Neuronal stem cell (in vitro differentiated cells): ENCODE measurements at regions not wholly inside any gene's neighbourhood (a gene's known extent, or its start where the extent isn't known, plus 50 kb on each side); places are given as distances from the start of the nearest gene placed in this dataset.

Source experiments
- DNase-seq: peaks from one replicate; pipeline ENCODE4 v3.0.0-alpha.2; 2013; ENCODE audit warnings: low spot score
- H2AFZ ChIP-seq: one replicate; pipeline ENCODE4 v1.6.1; 2013; ENCODE audit warnings: mild to moderate bottlenecking, low read length, inconsistent platforms
- H2AK5ac ChIP-seq: 2 replicates; pipeline ENCODE4 v1.6.1; 2013; ENCODE audit warnings: low read depth, mild to moderate bottlenecking, inconsistent platforms, low read length, moderate library complexity, mixed read lengths
- H2BK120ac ChIP-seq: 2 replicates; pipeline ENCODE4 v1.6.1; 2013; ENCODE audit warnings: low read depth, mild to moderate bottlenecking, inconsistent platforms, low read length, moderate library complexity, mixed read lengths
- H2BK12ac ChIP-seq: one replicate; pipeline ENCODE4 v1.6.1; 2013; ENCODE audit warnings: low read length, inconsistent platforms
- H2BK15ac ChIP-seq: 2 replicates; pipeline ENCODE4 v1.6.1; 2013; ENCODE audit warnings: mild to moderate bottlenecking, low read length, inconsistent platforms, mixed read lengths
- H2BK5ac ChIP-seq: one replicate; pipeline ENCODE4 v1.6.1; 2013; ENCODE audit warnings: inconsistent platforms, mild to moderate bottlenecking, low read length, moderate library complexity
- H3K14ac ChIP-seq: one replicate; pipeline ENCODE4 v1.6.1; 2013; ENCODE audit warnings: low read length, inconsistent platforms
- H3K18ac ChIP-seq: 2 replicates; pipeline ENCODE4 v1.6.1; 2013; ENCODE audit warnings: low read length, inconsistent platforms
- H3K23ac ChIP-seq: 2 replicates; pipeline ENCODE4 v1.6.1; 2013; ENCODE audit warnings: low read depth, mild to moderate bottlenecking, mixed read lengths, low read length, inconsistent platforms; ENCODE audit not compliant: poor library complexity
- H3K27ac ChIP-seq: replicated peaks from 3 replicates; pipeline ENCODE4 v1.5.1; 2013; ENCODE audit warnings: low read length, inconsistent platforms
- H3K27me3 ChIP-seq, 3 experiments: 2 replicates each; pipeline ENCODE4 v1.6.1; 2013; ENCODE audit warnings: low read length in 3 of 3, mild to moderate bottlenecking in 2 of 3, inconsistent platforms in 1 of 3, low read depth in 1 of 3, mixed read lengths in 1 of 3, moderate library complexity in 1 of 3; ENCODE audit not compliant: control insufficient read depth in 3 of 3, insufficient read depth in 3 of 3
- H3K36me3 ChIP-seq, 2 donors: replicated peaks in 1 of 2; 2 replicates each; pipeline ENCODE4 v1.6.1; 2013; ENCODE audit warnings: low read length in 2 of 2; ENCODE audit not compliant: control insufficient read depth in 2 of 2, insufficient read depth in 2 of 2
- H3K4ac ChIP-seq: 2 replicates; pipeline ENCODE4 v1.6.1; 2013; ENCODE audit warnings: inconsistent platforms, mild to moderate bottlenecking, low read length, moderate library complexity
- H3K4me1 ChIP-seq, 2 donors: 1 replicate in 1 of 2; 2 replicates in 1 of 2; pipeline ENCODE4 v1.6.1; 2013; ENCODE audit warnings: low read length in 2 of 2, low read depth in 1 of 2; ENCODE audit not compliant: control insufficient read depth in 2 of 2, insufficient read depth in 1 of 2
- H3K4me2 ChIP-seq: one replicate; pipeline ENCODE4 v1.6.1; 2013; ENCODE audit warnings: mild to moderate bottlenecking, low read length, inconsistent platforms; ENCODE audit not compliant: insufficient read depth, poor library complexity, severe bottlenecking
- H3K4me3 ChIP-seq, 2 donors: 2 replicates each; pipeline ENCODE4 v1.5.1; 2013; ENCODE audit warnings: low read length in 2 of 2, mild to moderate bottlenecking in 2 of 2, inconsistent platforms in 1 of 2, moderate library complexity in 1 of 2
- H3K79me1 ChIP-seq: one replicate; pipeline ENCODE4 v1.6.1; 2013; ENCODE audit warnings: low read depth, mild to moderate bottlenecking, inconsistent platforms, low read length, moderate library complexity
- H3K9ac ChIP-seq: one replicate; pipeline ENCODE4 v1.6.1; 2013; ENCODE audit warnings: mild to moderate bottlenecking, low read depth, low read length, inconsistent platforms; ENCODE audit not compliant: poor library complexity
- H3K9me3 ChIP-seq, 2 donors: replicated peaks in 1 of 2; 2 replicates each; pipeline versions ENCODE3 to v1.6.1; 2013; ENCODE audit warnings: low read length in 2 of 2, mild to moderate bottlenecking in 2 of 2, inconsistent platforms in 1 of 2, low read depth in 1 of 2, mixed read lengths in 1 of 2, moderate library complexity in 1 of 2; ENCODE audit not compliant: control insufficient read depth in 2 of 2, insufficient read depth in 1 of 2
- H4K8ac ChIP-seq: one replicate; pipeline ENCODE4 v1.6.1; 2013; ENCODE audit warnings: low read depth, mild to moderate bottlenecking, inconsistent platforms, low read length, moderate library complexity
- H4K91ac ChIP-seq: one replicate; pipeline ENCODE4 v1.6.1; 2013; ENCODE audit warnings: low read length, low read depth, mild to moderate bottlenecking, inconsistent platforms; ENCODE audit not compliant: poor library complexity
- WGBS, 2 donors: extraction: QIAGEN DNeasy Blood & Tissue Kit; methylation state at CpG; one replicate each; pipeline ENCODE4 v1.1.7; 2013; ENCODE audit warnings: missing lambda C conversion rate in 2 of 2, mixed read lengths in 1 of 2; ENCODE audit not compliant: insufficient read length in 2 of 2, insufficient replicate concordance in 1 of 2; ENCODE audit errors: extremely low coverage in 2 of 2; 5-methylcytosine and 5-hydroxymethylcytosine counted together

- Histone ChIP-seq H3K9ac (no peak overlapping the region), H2AFZ (no peak overlapping the region), H2BK12ac (no peak overlapping the region), H2BK120ac (no peak overlapping the region), H3K4ac (no peak overlapping the region), H4K91ac (no peak overlapping the region), H2AK5ac (no peak overlapping the region), H3K27me3 (no peaks in the 10 kb centered on the region), H3K79me1 (no peaks in the 10 kb centered on the region), H2BK15ac (no peak overlapping the region), H3K23ac (no peak overlapping the region), H3K9me3 (no peaks in the 10 kb centered on the region), H3K4me3 (no peak overlapping the region), H3K36me3 (no peaks in the 10 kb centered on the region), H3K27ac (no peak overlapping the region), H3K4me2 (no peak overlapping the region), H4K8ac (no peak overlapping the region), H3K4me1 (no peaks in the 10 kb centered on the region), H3K14ac (no peak overlapping the region), H3K18ac (no peak overlapping the region), H2BK5ac (no peak overlapping the region)
- no peak for DNase-seq
- WGBS, 2 donors, result no CpG with 5 or more reads among the region's 1 CpG
Measured at GRCh38 chr6:152916035-152916434, 66.8 kb downstream of the FBXO5 start.

- Histone ChIP-seq H2BK12ac (no peak overlapping the region), H4K8ac (no peak overlapping the region), H3K4ac (no peak overlapping the region), H2AK5ac (no peak overlapping the region), H2AFZ (no peak overlapping the region), H3K18ac (no peak overlapping the region), H3K14ac (no peak overlapping the region), H2BK120ac (no peak overlapping the region), H3K9ac (no peak overlapping the region), H3K27ac (no peak overlapping the region), H3K79me1 (no peaks in the 10 kb centered on the region), H3K4me1 (no peaks in the 10 kb centered on the region), H3K36me3 (no peaks in the 10 kb centered on the region), H2BK15ac (no peak overlapping the region), H2BK5ac (no peak overlapping the region), H4K91ac (no peak overlapping the region), H3K4me2 (no peak overlapping the region), H3K4me3 (no peak overlapping the region), H3K27me3 (no peaks in the 10 kb centered on the region), H3K23ac (no peak overlapping the region), H3K9me3 (no peaks in the 10 kb centered on the region)
- DNase-seq, result no peak
- no CpG with 5 or more reads among the region's 3 CpGs for WGBS, 2 donors
Measured at GRCh38 chr6:152918991-152919390, 63.9 kb downstream of the FBXO5 start.

GRCh38 chr6:152920016-152920415 lies 62.8 kb downstream of the FBXO5 start:
- Histone ChIP-seq H2AK5ac (no peak overlapping the region), H2AFZ (no peak overlapping the region), H3K18ac (no peak overlapping the region), H4K8ac (no peak overlapping the region), H4K91ac (no peak overlapping the region), H3K9ac (no peak overlapping the region), H3K27ac (no peak overlapping the region), H3K23ac (no peak overlapping the region), H3K79me1 (no peaks in the 10 kb centered on the region), H3K27me3 (no peaks in the 10 kb centered on the region), H3K4ac (no peak overlapping the region), H3K14ac (no peak overlapping the region), H3K9me3 (no peaks in the 10 kb centered on the region), H3K4me1 (no peaks in the 10 kb centered on the region), H3K4me2 (no peak overlapping the region), H2BK15ac (no peak overlapping the region), H2BK12ac (no peak overlapping the region), H3K36me3 (no peaks in the 10 kb centered on the region), H2BK120ac (no peak overlapping the region), H2BK5ac (no peak overlapping the region), H3K4me3 (no peak overlapping the region)
- no CpG with 5 or more reads among the region's 3 CpGs for WGBS, 2 donors
- no peak for DNase-seq
